HepG2 (cell line): ENCODE measurements at regions not wholly inside any gene's neighbourhood (a gene's known extent, or its start where the extent isn't known, plus 50 kb on each side); places are given as distances from the start of the nearest gene placed in this dataset.

Experiments used
- ATAC-seq: fragments of 200-7000 bp; cut with Tn5 transposase; 3 replicates; pipeline ENCODE4 v1.9.1; 2020; ENCODE audit warnings: mild to moderate bottlenecking, moderate library complexity
- BruUV-seq: library from RNA; stranded (reverse); fragments of 400-500 nt; replicated peaks from 2 replicates; lab custom pipeline; 2021; lab: Mats Ljungman, UMichigan
- CTCF ChIA-PET: fragments of 300-600 bp; formaldehyde crosslinking; extraction: SDS; loops from one replicate; lab custom pipeline; 2021; ENCODE audit warnings: low total read pairs, inconsistent platforms, low intra/inter-chr PET ratio; lab: Yijun Ruan, JAX
- POLR2A ChIA-PET: fragments of 350-600 bp; sonication (Branson Sonifier 250); formaldehyde crosslinking; loops from one replicate; lab custom pipeline; 2020; ENCODE audit warnings: antibody characterized with exemption, inconsistent platforms; lab: Yijun Ruan, JAX
- DNase-seq: peaks from one replicate; pipeline ENCODE4 v3.0.0-alpha.2; 2015; ENCODE audit warnings: low spot score
- FAIRE-seq: peaks from 3 replicates; lab custom pipeline; 2011; peaks lifted over from hg19 to GRCh38; lab: Jason Lieb, UNC
- H2AFZ ChIP-seq: one replicate; pipeline ENCODE4 v1.6.1; 2011; ENCODE audit warnings: low read length, inconsistent platforms
- H3K27ac ChIP-seq: fragments of 300-600 bp; 3 replicates; pipeline ENCODE4 v1.8.0; 2011; ENCODE audit warnings: mixed run types, mild to moderate bottlenecking, mixed read lengths, low read length, inconsistent platforms; ENCODE audit not compliant: insufficient read depth; ENCODE audit errors: extremely low read length
- H3K27me3 ChIP-seq, 2 experiments: fragments of 200-600 bp in 1 of 2; 2 replicates in 1 of 2; 3 replicates in 1 of 2; pipeline versions ENCODE4 v1.6.0 to v1.8.0; 2011; ENCODE audit warnings: low read length in 2 of 2, mild to moderate bottlenecking in 2 of 2, moderate library complexity in 2 of 2, inconsistent platforms in 1 of 2; ENCODE audit not compliant: insufficient read depth in 2 of 2, control insufficient read depth in 1 of 2
- H3K36me3 ChIP-seq, 2 experiments: fragments of 200-600 bp in 1 of 2; replicated peaks in 1 of 2; 2 replicates in 1 of 2; 3 replicates in 1 of 2; pipeline versions ENCODE4 v1.5.1 to v1.8.0; 2011; ENCODE audit warnings: low read length in 2 of 2, inconsistent platforms in 1 of 2; ENCODE audit not compliant: insufficient read depth in 2 of 2, control insufficient read depth in 1 of 2
- H3K4me1 ChIP-seq: 2 replicates; pipeline ENCODE4 v1.5.1; 2012; ENCODE audit warnings: low read length, inconsistent platforms; ENCODE audit not compliant: insufficient read depth
- H3K4me2 ChIP-seq: 2 replicates; pipeline ENCODE4 v1.6.0; 2011; ENCODE audit warnings: low read depth, low read length, inconsistent platforms
- H3K4me3 ChIP-seq, 3 experiments: fragments of 200-600 bp in 1 of 3; sonication (generic), shearing (Covaris generic) in 1 of 3; replicated peaks in 1 of 3; 2 replicates each; pipeline ENCODE4 v1.5.1; 2011 to 2016; ENCODE audit warnings: low read length in 3 of 3, inconsistent platforms in 2 of 3, low read depth in 2 of 3, mild to moderate bottlenecking in 2 of 3, control low read depth in 1 of 3, mixed read lengths in 1 of 3; ENCODE audit not compliant: insufficient read depth in 1 of 3
- H3K79me2 ChIP-seq: one replicate; pipeline ENCODE4 v1.6.1; 2011; ENCODE audit warnings: low read length, inconsistent platforms; ENCODE audit not compliant: insufficient read depth
- H3K9ac ChIP-seq: 2 replicates; pipeline ENCODE4 v1.6.0; 2011; ENCODE audit warnings: mild to moderate bottlenecking, low read depth, low read length, inconsistent platforms; ENCODE audit not compliant: insufficient read depth
- H3K9me3 ChIP-seq: 2 replicates; pipeline ENCODE4 v1.5.1; 2012; ENCODE audit warnings: mild to moderate bottlenecking, low read length
- H4K20me1 ChIP-seq: 2 replicates; pipeline ENCODE4 v1.6.0; 2011; ENCODE audit warnings: inconsistent platforms, mild to moderate bottlenecking, low read length, moderate library complexity; ENCODE audit not compliant: insufficient read depth
- ELF1 ChIP-seq: sonication (generic); formaldehyde crosslinking; IDR thresholded peaks from 2 replicates; pipeline ENCODE4 v1.4.0; 2020; ENCODE audit warnings: missing genetic modification reagents
- HMG20A ChIP-seq: IDR thresholded peaks from 2 replicates; pipeline ENCODE4 v1.6.1; 2016; ENCODE audit warnings: borderline replicate concordance
- NFE2L2 ChIP-seq: fragments of 150-350 bp; IDR thresholded peaks from 2 replicates; pipeline ENCODE4 v1.6.1; 2014; ENCODE audit warnings: low read length
- NR3C1 ChIP-seq: sonication (generic); formaldehyde crosslinking; IDR thresholded peaks from 2 replicates; pipeline ENCODE4 v1.4.0; 2020; ENCODE audit warnings: missing genetic modification reagents
- SPEN ChIP-seq: sonication (generic); formaldehyde crosslinking; IDR thresholded peaks from 2 replicates; pipeline ENCODE4 v1.5.1; 2020; ENCODE audit warnings: low read depth, mild to moderate bottlenecking, missing genetic modification reagents
- TCF7 ChIP-seq: sonication (generic); IDR thresholded peaks from 2 replicates; pipeline ENCODE4 v1.6.1; 2016; ENCODE audit warnings: antibody characterized with exemption, low read depth
- ZBTB26 ChIP-seq: IDR thresholded peaks from 2 replicates; pipeline ENCODE4 v1.6.1; 2016; ENCODE audit warnings: missing compliant biosample characterization, missing genetic modification reagents, borderline replicate concordance
- ZNF746 ChIP-seq: sonication (generic); formaldehyde crosslinking; IDR thresholded peaks from 2 replicates; pipeline ENCODE4 v1.8.0; 2022; ENCODE audit warnings: mild to moderate bottlenecking, missing genetic modification reagents
- ZNF761 ChIP-seq: sonication (generic); formaldehyde crosslinking; conservative IDR thresholded peaks from 2 replicates; pipeline ENCODE4 v1.4.0; 2020; ENCODE audit warnings: mild to moderate bottlenecking, missing genetic modification reagents
- ZSCAN22 ChIP-seq: sonication (generic); formaldehyde crosslinking; IDR thresholded peaks from 2 replicates; pipeline ENCODE4 v1.4.0; 2020; ENCODE audit warnings: mild to moderate bottlenecking, missing genetic modification reagents
- WGBS: methylation state at CpG from one replicate; pipeline ENCODE4 v1.1.6; 2017; ENCODE audit warnings: low lambda C conversion rate; 5-methylcytosine and 5-hydroxymethylcytosine counted together
- in situ Hi-C: cut with HindIII; loops from 2 replicates; pipeline ENCODE4 v1.10.0; 2017; ENCODE audit warnings: low pct_unique_long_range_greater_than_20kb; ENCODE audit not compliant: extremely low pct_ligation_motif_present
- intact Hi-C: fragments of 100-400 bp; cut with micrococcal nuclease; formaldehyde crosslinking; loops from one replicate; pipeline ENCODE4 v1.10.0; 2022; ENCODE audit not compliant: unreplicated experiment

GRCh38 chr12:126210026-126210425 is 1144.8 kb downstream of the AACS start:
- no peak for ATAC-seq
- no TSS peak for BruUV-seq

DNA sequence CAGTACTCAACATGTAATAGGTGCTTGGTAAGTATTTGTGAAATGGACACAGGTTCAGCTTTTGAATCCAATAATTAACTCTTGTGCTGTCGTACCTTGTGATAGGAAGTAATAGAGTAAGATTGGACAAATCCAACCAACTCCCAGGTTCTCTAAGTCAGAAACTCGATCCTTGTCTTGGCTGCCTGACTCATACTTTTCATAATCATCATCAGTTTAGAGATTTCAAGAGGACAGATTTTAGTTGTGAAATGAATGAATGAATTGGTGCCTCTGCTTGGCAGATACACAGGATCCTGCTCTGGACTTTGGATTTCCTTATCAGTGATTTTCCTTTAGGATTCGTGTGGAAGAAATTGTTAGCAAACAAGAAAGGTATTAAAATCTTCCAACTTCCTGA is 1145.2 kb downstream of the AACS start:
- DNase-seq (no peak), FAIRE-seq (no peak), ATAC-seq (no peak)
- Histone ChIP-seq H3K9ac (no peak overlapping the region), H3K4me3 (no peak overlapping the region), H3K4me2 (no peak overlapping the region), H3K9me3 (peaks cover 96% of the 10 kb centered on the region), H3K4me1 (no peaks in the 10 kb centered on the region), H3K27me3 (no peaks in the 10 kb centered on the region), H3K79me2 (no peaks in the 10 kb centered on the region), H3K36me3 (no peaks in the 10 kb centered on the region), H3K27ac (no peak overlapping the region), H4K20me1 (no peaks in the 10 kb centered on the region), H2AFZ (no peak overlapping the region)
- no peak for TF ChIP-seq TCF7
- TF ChIP-seq ZNF746 (CRISPR knock-in tag), result no peak
- TF ChIP-seq ZBTB26 (CRISPR knock-in tag), result no peak
- TF ChIP-seq SPEN (CRISPR knock-in tag), result no peak
- no peak for TF ChIP-seq HMG20A (CRISPR knock-in tag)
- no peak for TF ChIP-seq ZSCAN22 (CRISPR knock-in tag)
- in situ Hi-C loops, result no loop called here
- POLR2A ChIA-PET, result no interaction called here
- CTCF ChIA-PET, result no interaction called here
- 12% methylated on average over 3 of the region's 3 CpGs for WGBS
- intact Hi-C loops, result no loop called here
- BruUV-seq, result no TSS peak

More at GRCh38 chr12:126210026-126210425, 1144.8 kb downstream of the AACS start:
- Histone ChIP-seq H3K27ac (no peak overlapping the region), H3K4me3 (no peak overlapping the region), H3K4me2 (no peak overlapping the region), H3K27me3 (no peaks in the 10 kb centered on the region), H3K79me2 (no peaks in the 10 kb centered on the region), H3K36me3 (no peaks in the 10 kb centered on the region), H3K9ac (no peak overlapping the region), H4K20me1 (no peaks in the 10 kb centered on the region), H3K9me3 (peaks cover 96% of the 10 kb centered on the region), H3K4me1 (no peaks in the 10 kb centered on the region), H2AFZ (no peak overlapping the region)
- TF ChIP-seq NR3C1 (CRISPR knock-in tag), result no peak
- TF ChIP-seq NFE2L2, result no peak
- no peak for TF ChIP-seq ZNF761 (CRISPR knock-in tag)
- TF ChIP-seq ELF1 (CRISPR knock-in tag), result no peak
- intact Hi-C loops (no loop called here), in situ Hi-C loops (no loop called here)
- CTCF ChIA-PET, result no interaction called here
- DNase-seq (no peak), FAIRE-seq (no peak)
- 28% methylated on average over 4 of the region's 4 CpGs for WGBS
- POLR2A ChIA-PET, result no interaction called here
